GM23338 (cell line): ENCODE measurements at regions not wholly inside any gene's neighbourhood (a gene's known extent, or its start where the extent isn't known, plus 50 kb on each side); places are given as distances from the start of the nearest gene placed in this dataset.

ENCODE experiments used
- ATAC-seq: fragments of 200-7000 bp; cut with Tn5 transposase; 3 replicates; pipeline ENCODE4 v1.9.1; 2020
- DNase-seq: peaks from one replicate; pipeline ENCODE4 v3.0.0-alpha.2; 2015; ENCODE audit warnings: low spot score
- H2AFZ ChIP-seq: fragments of 200-600 bp; sonication (generic); 2 replicates; pipeline ENCODE4 v1.8.0; 2016; ENCODE audit warnings: antibody characterized with exemption, mild to moderate bottlenecking, moderate library complexity
- H3F3A ChIP-seq: fragments of 200-600 bp; sonication (generic); replicated peaks from 2 replicates; pipeline ENCODE4 v1.8.0; 2017; ENCODE audit warnings: antibody characterized with exemption, mixed run types, low read depth
- H3K27ac ChIP-seq: fragments of 200-600 bp; sonication (generic); 2 replicates; pipeline ENCODE4 v1.6.1; 2016; ENCODE audit warnings: low read depth
- H3K27me3 ChIP-seq: fragments of 200-600 bp; sonication (generic); 2 replicates; pipeline ENCODE4 v1.8.0; 2016; ENCODE audit warnings: mild to moderate bottlenecking, mixed run types, moderate library complexity; ENCODE audit not compliant: insufficient read depth
- H3K36me3 ChIP-seq: fragments of 200-600 bp; sonication (generic); 2 replicates; pipeline ENCODE4 v1.8.0; 2016; ENCODE audit warnings: mild to moderate bottlenecking; ENCODE audit not compliant: insufficient read depth
- H3K4me1 ChIP-seq: fragments of 200-600 bp; sonication (generic); 2 replicates; pipeline ENCODE4 v1.8.0; 2016; ENCODE audit warnings: mild to moderate bottlenecking, moderate library complexity; ENCODE audit not compliant: insufficient read depth
- H3K4me2 ChIP-seq: fragments of 200-600 bp; sonication (generic); 2 replicates; pipeline ENCODE4 v1.7.1; 2017; ENCODE audit warnings: mixed run types
- H3K4me3 ChIP-seq: fragments of 200-600 bp; sonication (generic); 2 replicates; pipeline ENCODE4 v1.6.1; 2016; ENCODE audit warnings: mixed run types
- H3K79me2 ChIP-seq: fragments of 200-600 bp; sonication (generic); replicated peaks from 2 replicates; pipeline ENCODE4 v1.8.0; 2017; ENCODE audit warnings: mild to moderate bottlenecking; ENCODE audit not compliant: insufficient read depth
- H3K9me2 ChIP-seq: fragments of 200-600 bp; sonication (generic); 2 replicates; pipeline ENCODE4 v1.8.0; 2017; ENCODE audit not compliant: insufficient read depth
- H4K20me1 ChIP-seq: fragments of 200-600 bp; sonication (generic); replicated peaks from 2 replicates; pipeline ENCODE4 v1.8.0; 2017; ENCODE audit warnings: mild to moderate bottlenecking; ENCODE audit not compliant: insufficient read depth
- H3K27ac Mint-ChIP-seq: 2 replicates; pipeline ENCODE4 v1.8.0; 2020; ENCODE audit warnings: inconsistent platforms, mild to moderate bottlenecking, moderate library complexity, mixed read lengths
- H3K27me3 Mint-ChIP-seq: 3 replicates; pipeline ENCODE4 v1.8.0; 2022; ENCODE audit warnings: low read depth, mild to moderate bottlenecking, moderate library complexity, mixed read lengths, inconsistent platforms; ENCODE audit not compliant: insufficient read depth, poor library complexity
- H3K36me3 Mint-ChIP-seq: 3 replicates; pipeline ENCODE4 v1.8.0; 2021; ENCODE audit warnings: low read depth, mild to moderate bottlenecking, inconsistent platforms, moderate library complexity, mixed read lengths
- H3K4me1 Mint-ChIP-seq: 3 replicates; pipeline ENCODE4 v1.8.0; 2020; ENCODE audit warnings: mild to moderate bottlenecking, inconsistent platforms, mixed read lengths
- H3K4me3 Mint-ChIP-seq: 3 replicates; pipeline ENCODE4 v1.8.0; 2021; ENCODE audit warnings: moderate library complexity, mild to moderate bottlenecking, inconsistent platforms, mixed read lengths
- H3K9me3 Mint-ChIP-seq: 3 replicates; pipeline ENCODE4 v1.8.0; 2020; ENCODE audit warnings: moderate library complexity, mild to moderate bottlenecking, inconsistent platforms, mixed read lengths
- CREB1 ChIP-seq: fragments of 250-450 bp; sonication (Bioruptor Pico); IDR thresholded peaks from 2 replicates; pipeline ENCODE4 v1.5.0; 2020; ENCODE audit warnings: low read depth, mild to moderate bottlenecking, moderate library complexity
- EZH2phosphoT487 ChIP-seq: fragments of 200-600 bp; sonication (generic); IDR thresholded peaks from one replicate; pipeline ENCODE4 v1.8.1; 2018; ENCODE audit warnings: antibody characterized with exemption; ENCODE audit not compliant: unreplicated experiment
- JUNB ChIP-seq: IDR thresholded peaks from one replicate; pipeline ENCODE4 v1.6.1; 2016; ENCODE audit warnings: antibody characterized with exemption; ENCODE audit not compliant: unreplicated experiment
- NANOG ChIP-seq: IDR thresholded peaks from 2 replicates; pipeline ENCODE4 v1.6.1; 2016; ENCODE audit warnings: antibody characterized with exemption, borderline replicate concordance
- POLR2AphosphoS5 ChIP-seq: IDR thresholded peaks from 2 replicates; pipeline ENCODE4 v1.6.1; 2016; ENCODE audit warnings: antibody characterized with exemption, low read depth
- ZNF331 ChIP-seq: fragments of 250-450 bp; sonication (Bioruptor Pico); IDR thresholded peaks from 2 replicates; pipeline ENCODE4 v1.5.0; 2020; ENCODE audit warnings: low read depth, mild to moderate bottlenecking, moderate library complexity
- TF ChIP-seq, protein P1 (sequence below): fragments of 250-450 bp; sonication (Bioruptor Pico); IDR thresholded peaks from 2 replicates; pipeline ENCODE4 v1.5.0; 2020; ENCODE audit warnings: mild to moderate bottlenecking, moderate library complexity
- TF ChIP-seq, protein P2 (sequence below): IDR thresholded peaks from 2 replicates; pipeline ENCODE4 v1.6.1; 2016; ENCODE audit warnings: antibody characterized with exemption

DNA sequence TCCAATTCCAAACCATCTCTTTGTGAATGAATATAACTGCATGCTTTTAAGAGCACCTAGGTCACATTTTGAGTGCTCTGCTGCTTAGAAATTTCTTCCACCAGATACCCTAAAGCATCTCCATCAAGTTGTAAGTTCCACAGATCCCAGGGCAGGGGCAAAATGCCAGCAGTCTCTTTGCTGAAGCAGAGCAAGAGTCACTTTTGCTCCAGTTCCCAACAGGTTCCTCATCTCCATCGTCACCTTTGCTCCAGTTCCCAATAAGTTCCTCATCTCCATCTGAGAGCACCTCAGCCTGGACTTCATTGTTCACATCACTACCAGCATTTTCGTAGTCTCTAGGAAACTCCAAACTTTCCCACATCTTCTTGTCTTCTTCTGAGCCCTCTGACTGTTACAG, 116.7 kb upstream of the ALKAL2 start (continued):
- TF ChIP-seq, protein P1, sequence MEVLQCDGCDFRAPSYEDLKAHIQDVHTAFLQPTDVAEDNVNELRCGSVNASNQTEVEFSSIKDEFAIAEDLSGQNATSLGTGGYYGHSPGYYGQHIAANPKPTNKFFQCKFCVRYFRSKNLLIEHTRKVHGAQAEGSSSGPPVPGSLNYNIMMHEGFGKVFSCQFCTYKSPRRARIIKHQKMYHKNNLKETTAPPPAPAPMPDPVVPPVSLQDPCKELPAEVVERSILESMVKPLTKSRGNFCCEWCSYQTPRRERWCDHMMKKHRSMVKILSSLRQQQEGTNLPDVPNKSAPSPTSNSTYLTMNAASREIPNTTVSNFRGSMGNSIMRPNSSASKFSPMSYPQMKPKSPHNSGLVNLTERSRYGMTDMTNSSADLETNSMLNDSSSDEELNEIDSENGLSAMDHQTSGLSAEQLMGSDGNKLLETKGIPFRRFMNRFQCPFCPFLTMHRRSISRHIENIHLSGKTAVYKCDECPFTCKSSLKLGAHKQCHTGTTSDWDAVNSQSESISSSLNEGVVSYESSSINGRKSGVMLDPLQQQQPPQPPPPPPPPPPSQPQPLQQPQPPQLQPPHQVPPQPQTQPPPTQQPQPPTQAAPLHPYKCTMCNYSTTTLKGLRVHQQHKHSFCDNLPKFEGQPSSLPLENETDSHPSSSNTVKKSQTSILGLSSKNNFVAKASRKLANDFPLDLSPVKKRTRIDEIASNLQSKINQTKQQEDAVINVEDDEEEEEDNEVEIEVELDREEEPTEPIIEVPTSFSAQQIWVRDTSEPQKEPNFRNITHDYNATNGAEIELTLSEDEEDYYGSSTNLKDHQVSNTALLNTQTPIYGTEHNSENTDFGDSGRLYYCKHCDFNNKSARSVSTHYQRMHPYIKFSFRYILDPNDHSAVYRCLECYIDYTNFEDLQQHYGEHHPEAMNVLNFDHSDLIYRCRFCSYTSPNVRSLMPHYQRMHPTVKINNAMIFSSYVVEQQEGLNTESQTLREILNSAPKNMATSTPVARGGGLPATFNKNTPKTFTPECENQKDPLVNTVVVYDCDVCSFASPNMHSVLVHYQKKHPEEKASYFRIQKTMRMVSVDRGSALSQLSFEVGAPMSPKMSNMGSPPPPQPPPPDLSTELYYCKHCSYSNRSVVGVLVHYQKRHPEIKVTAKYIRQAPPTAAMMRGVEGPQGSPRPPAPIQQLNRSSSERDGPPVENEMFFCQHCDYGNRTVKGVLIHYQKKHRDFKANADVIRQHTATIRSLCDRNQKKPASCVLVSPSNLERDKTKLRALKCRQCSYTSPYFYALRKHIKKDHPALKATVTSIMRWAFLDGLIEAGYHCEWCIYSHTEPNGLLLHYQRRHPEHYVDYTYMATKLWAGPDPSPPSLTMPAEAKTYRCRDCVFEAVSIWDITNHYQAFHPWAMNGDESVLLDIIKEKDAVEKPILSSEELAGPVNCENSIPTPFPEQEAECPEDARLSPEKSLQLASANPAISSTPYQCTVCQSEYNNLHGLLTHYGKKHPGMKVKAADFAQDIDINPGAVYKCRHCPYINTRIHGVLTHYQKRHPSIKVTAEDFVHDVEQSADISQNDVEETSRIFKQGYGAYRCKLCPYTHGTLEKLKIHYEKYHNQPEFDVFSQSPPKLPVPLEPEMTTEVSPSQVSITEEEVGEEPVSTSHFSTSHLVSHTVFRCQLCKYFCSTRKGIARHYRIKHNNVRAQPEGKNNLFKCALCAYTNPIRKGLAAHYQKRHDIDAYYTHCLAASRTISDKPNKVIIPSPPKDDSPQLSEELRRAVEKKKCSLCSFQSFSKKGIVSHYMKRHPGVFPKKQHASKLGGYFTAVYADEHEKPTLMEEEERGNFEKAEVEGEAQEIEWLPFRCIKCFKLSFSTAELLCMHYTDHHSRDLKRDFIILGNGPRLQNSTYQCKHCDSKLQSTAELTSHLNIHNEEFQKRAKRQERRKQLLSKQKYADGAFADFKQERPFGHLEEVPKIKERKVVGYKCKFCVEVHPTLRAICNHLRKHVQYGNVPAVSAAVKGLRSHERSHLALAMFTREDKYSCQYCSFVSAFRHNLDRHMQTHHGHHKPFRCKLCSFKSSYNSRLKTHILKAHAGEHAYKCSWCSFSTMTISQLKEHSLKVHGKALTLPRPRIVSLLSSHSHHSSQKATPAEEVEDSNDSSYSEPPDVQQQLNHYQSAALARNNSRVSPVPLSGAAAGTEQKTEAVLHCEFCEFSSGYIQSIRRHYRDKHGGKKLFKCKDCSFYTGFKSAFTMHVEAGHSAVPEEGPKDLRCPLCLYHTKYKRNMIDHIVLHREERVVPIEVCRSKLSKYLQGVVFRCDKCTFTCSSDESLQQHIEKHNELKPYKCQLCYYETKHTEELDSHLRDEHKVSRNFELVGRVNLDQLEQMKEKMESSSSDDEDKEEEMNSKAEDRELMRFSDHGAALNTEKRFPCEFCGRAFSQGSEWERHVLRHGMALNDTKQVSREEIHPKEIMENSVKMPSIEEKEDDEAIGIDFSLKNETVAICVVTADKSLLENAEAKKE, result no peak
- TF ChIP-seq, protein P2, sequence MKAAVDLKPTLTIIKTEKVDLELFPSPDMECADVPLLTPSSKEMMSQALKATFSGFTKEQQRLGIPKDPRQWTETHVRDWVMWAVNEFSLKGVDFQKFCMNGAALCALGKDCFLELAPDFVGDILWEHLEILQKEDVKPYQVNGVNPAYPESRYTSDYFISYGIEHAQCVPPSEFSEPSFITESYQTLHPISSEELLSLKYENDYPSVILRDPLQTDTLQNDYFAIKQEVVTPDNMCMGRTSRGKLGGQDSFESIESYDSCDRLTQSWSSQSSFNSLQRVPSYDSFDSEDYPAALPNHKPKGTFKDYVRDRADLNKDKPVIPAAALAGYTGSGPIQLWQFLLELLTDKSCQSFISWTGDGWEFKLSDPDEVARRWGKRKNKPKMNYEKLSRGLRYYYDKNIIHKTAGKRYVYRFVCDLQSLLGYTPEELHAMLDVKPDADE, result no peak
- TF ChIP-seq NANOG (no peak), EZH2phosphoT487 (no peak), ZNF331 (CRISPR knock-in tag) (no peak)

DNA sequence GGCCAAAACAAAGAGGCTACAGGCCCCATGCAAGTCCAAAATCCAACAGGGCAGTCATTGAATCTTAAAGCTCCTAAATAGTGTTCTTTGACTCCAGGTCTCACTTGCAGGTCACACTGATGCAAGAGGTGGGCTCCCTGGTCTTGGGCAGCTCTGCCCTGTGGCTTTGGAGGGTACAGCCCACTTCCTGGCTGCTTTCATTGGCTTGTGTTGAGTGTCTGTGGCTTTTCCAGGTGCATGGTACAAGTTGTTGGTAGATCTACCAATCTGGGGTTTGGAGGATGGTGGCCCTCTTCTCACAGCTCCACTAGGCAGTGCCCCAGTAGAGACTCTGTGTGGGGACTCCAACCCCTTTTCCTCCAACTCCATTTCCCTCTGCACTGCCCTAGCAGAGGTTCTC, 115.8 kb upstream of the ALKAL2 start:
- no peak overlapping the region for H3K4me2 ChIP-seq
- H3K4me3 Mint-ChIP-seq, result no peak overlapping the region
- H3K27ac ChIP-seq, result no peak overlapping the region
- no peak overlapping the region for H3K4me3 ChIP-seq
- H2AFZ ChIP-seq, result no peak overlapping the region
- no peaks in the 10 kb centered on the region for H3K79me2 ChIP-seq
- no peaks in the 10 kb centered on the region for H3K27me3 ChIP-seq
- H3K27ac Mint-ChIP-seq, result no peak overlapping the region
- H3K27me3 Mint-ChIP-seq, result peaks cover 3% of the 10 kb centered on the region
- no peaks in the 10 kb centered on the region for H3K36me3 ChIP-seq
- H4K20me1 ChIP-seq, result no peaks in the 10 kb centered on the region
- peaks cover 11% of the 10 kb centered on the region for H3K4me1 Mint-ChIP-seq
- no peak for DNase-seq
- peaks cover 5% of the 10 kb centered on the region; the same call in 1 of the 3 replicates for H3K36me3 Mint-ChIP-seq
- no peaks in the 10 kb centered on the region for H3K4me1 ChIP-seq
- H3K9me2 ChIP-seq, result no peaks in the 10 kb centered on the region
- H3K9me3 Mint-ChIP-seq, result peaks cover 10% of the 10 kb centered on the region
- H3F3A ChIP-seq, result no peaks in the 10 kb centered on the region
- no peak for ATAC-seq
- TF ChIP-seq JUNB (no peak), CREB1 (CRISPR knock-in tag) (no peak), POLR2AphosphoS5 (no peak), NANOG (no peak), EZH2phosphoT487 (no peak)
- TF ChIP-seq, protein P2, result no peak
